HG02885 (cell line): ENCODE measurements at regions not wholly inside any gene's neighbourhood (a gene's known extent, or its start where the extent isn't known, plus 50 kb on each side); places are given as distances from the start of the nearest gene placed in this dataset.
"Not testable (repeated sequence)": the region's sequence is repeated elsewhere in the genome, so short reads cannot be mapped to it uniquely, and the experiment has no call there.

Source experiments
- ATAC-seq: cut with Tn5 transposase; IDR thresholded peaks from one replicate; pipeline ENCODE4 v1.9.1; 2021; ENCODE audit warnings: mild to moderate bottlenecking; ENCODE audit not compliant: unreplicated experiment, poor library complexity

- ATAC-seq = no peak
Measured at GRCh38 chr6:97778290-97779038, 495.4 kb upstream of the MMS22L start.

- ATAC-seq = not testable (repeated sequence)
Measured at GRCh38 chr6:97779039-97779766, 496.2 kb upstream of the MMS22L start.

GRCh38 chr6:97790926-97791590, 508.0 kb upstream of the MMS22L start:
- no peak for ATAC-seq

GRCh38 chr6:97805596-97805995, 522.6 kb upstream of the MMS22L start:
- ATAC-seq = no peak

GRCh38 chr6:97812940-97813339, 529.9 kb upstream of the MMS22L start:
- ATAC-seq = no peak

GRCh38 chr6:97813889-97814567, 531.0 kb upstream of the MMS22L start:
- ATAC-seq = no peak

- ATAC-seq = no peak
Measured at GRCh38 chr6:97815301-97815812, 532.3 kb upstream of the MMS22L start.

- no peak for ATAC-seq
Measured at GRCh38 chr6:97816526-97816925, 533.5 kb upstream of the MMS22L start.

GRCh38 chr6:97819710-97820109, 536.7 kb upstream of the MMS22L start:
- ATAC-seq = no peak

- no peak for ATAC-seq
Measured at GRCh38 chr6:97820400-97820799, 537.4 kb upstream of the MMS22L start.

GRCh38 chr6:97822632-97823031, 539.6 kb upstream of the MMS22L start:
- no peak for ATAC-seq

GRCh38 chr6:97841763-97842162, 558.7 kb upstream of the MMS22L start:
- no peak for ATAC-seq

- no peak for ATAC-seq
Measured at GRCh38 chr6:97842521-97842920, 559.5 kb upstream of the MMS22L start.

- ATAC-seq = no peak
Measured at GRCh38 chr6:97849390-97849789, 566.4 kb upstream of the MMS22L start.

GRCh38 chr6:97850458-97851212, 567.6 kb upstream of the MMS22L start:
- ATAC-seq = no peak

GRCh38 chr6:97863697-97864096, 580.7 kb upstream of the MMS22L start:
- no peak for ATAC-seq

- no peak for ATAC-seq
Measured at GRCh38 chr6:97864366-97864765, 581.4 kb upstream of the MMS22L start.

- no peak for ATAC-seq
Measured at GRCh38 chr6:97864826-97865225, 581.8 kb upstream of the MMS22L start.

- no peak for ATAC-seq
Measured at GRCh38 chr6:97865612-97866011, 582.6 kb upstream of the MMS22L start.

GRCh38 chr6:97866616-97867015, 583.6 kb upstream of the MMS22L start:
- no peak for ATAC-seq
